Upper lobe of left lung (tissue), 4 donors: ENCODE measurements at regions not wholly inside any gene's neighbourhood (a gene's known extent, or its start where the extent isn't known, plus 50 kb on each side); places are given as distances from the start of the nearest gene placed in this dataset.

Experiments
- CTCF ChIP-seq, 6 experiments: fragments of 450-650 bp in 4 of 6; fragments of 200-600 bp in 2 of 6; sonication (generic) in 2 of 6; IDR thresholded peaks; one replicate each; pipeline ENCODE4 v1.5.1; 2016 to 2019; ENCODE audit warnings: antibody characterized with exemption in 6 of 6
- EP300 ChIP-seq, 4 donors: sonication (generic); formaldehyde crosslinking; IDR thresholded peaks; one replicate each; pipeline ENCODE4 v1.5.1; 2017; ENCODE audit warnings: antibody characterized with exemption in 4 of 4, control low read depth in 2 of 4
- POLR2A ChIP-seq, 4 donors: fragments of 450-650 bp; IDR thresholded peaks; one replicate each; pipeline ENCODE4 v1.5.1; 2016 to 2017; ENCODE audit warnings: antibody characterized with exemption in 4 of 4, mild to moderate bottlenecking in 2 of 4
- POLR2AphosphoS5 ChIP-seq, 2 donors: sonication (generic); formaldehyde crosslinking; IDR thresholded peaks; one replicate each; pipeline ENCODE4 v1.5.1; 2017; ENCODE audit warnings: antibody characterized with exemption in 2 of 2

DNA sequence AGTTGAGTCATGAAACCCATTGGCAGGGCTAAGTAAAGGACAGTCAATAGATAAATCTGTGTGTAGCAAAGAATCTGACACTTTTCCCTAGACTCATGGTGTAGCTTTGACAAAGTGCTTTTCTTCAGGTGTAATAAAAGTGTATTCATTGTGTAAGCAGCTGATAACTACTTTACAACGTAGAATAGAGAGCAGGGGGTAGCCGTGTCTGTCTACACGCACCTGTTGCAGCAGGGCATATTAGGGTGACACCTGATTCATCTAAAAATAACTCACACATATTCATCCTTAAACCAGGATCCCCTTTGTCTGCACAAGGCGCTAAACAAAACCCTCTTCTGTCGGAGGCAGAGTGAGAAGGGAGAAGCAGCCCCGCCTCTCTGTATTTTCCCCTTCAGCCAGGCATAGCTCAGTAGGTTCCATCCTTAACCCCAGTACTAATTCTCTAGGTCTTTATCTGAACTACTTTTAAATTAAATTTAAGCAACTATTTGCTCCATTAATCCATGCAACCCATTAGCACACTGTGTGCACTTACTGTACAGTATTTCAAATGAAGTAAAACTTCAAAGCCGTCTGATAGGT lies 306.7 kb upstream of the SASH1 start:
- TF ChIP-seq CTCF (IDR thresholded peaks at IDR 0.05), result no peak
- TF ChIP-seq POLR2AphosphoS5 (IDR thresholded peaks at IDR 0.05), result no peak
- TF ChIP-seq EP300 (IDR thresholded peaks at IDR 0.05), result no peak
- no peak for TF ChIP-seq POLR2A (IDR thresholded peaks at IDR 0.05)
